Neutrophil (primary cell): ENCODE measurements at regions not wholly inside any gene's neighbourhood (a gene's known extent, or its start where the extent isn't known, plus 50 kb on each side); places are given as distances from the start of the nearest gene placed in this dataset.

Experiments
- H3K27ac ChIP-seq: fragments of 200-600 bp; sonication (generic); 2 replicates; pipeline ENCODE4 v1.5.1; 2016; ENCODE audit warnings: mild to moderate bottlenecking, moderate library complexity
- H3K27me3 ChIP-seq: fragments of 200-600 bp; sonication (generic); 2 replicates; pipeline ENCODE4 v1.6.0; 2016; ENCODE audit warnings: mild to moderate bottlenecking
- H3K36me3 ChIP-seq: fragments of 200-600 bp; sonication (generic); 2 replicates; pipeline ENCODE4 v1.5.1; 2017
- H3K4me1 ChIP-seq, 2 experiments: fragments of 200-600 bp in 1 of 2; sonication (generic) in 1 of 2; 1 replicate in 1 of 2; 2 replicates in 1 of 2; pipeline versions ENCODE4 v1.5.1 to v1.6.1; 2013 to 2016; ENCODE audit warnings: low read depth in 1 of 2, low read length in 1 of 2, mild to moderate bottlenecking in 1 of 2, moderate library complexity in 1 of 2; ENCODE audit not compliant: control insufficient read depth in 1 of 2, insufficient read depth in 1 of 2
- H3K4me3 ChIP-seq, 2 experiments: fragments of 200-600 bp in 1 of 2; sonication (generic) in 1 of 2; 1 replicate in 1 of 2; 2 replicates in 1 of 2; pipeline ENCODE4 v1.5.1; 2013 to 2016; ENCODE audit warnings: low read depth in 1 of 2, low read length in 1 of 2, mild to moderate bottlenecking in 1 of 2, moderate library complexity in 1 of 2
- H3K9me3 ChIP-seq: fragments of 200-600 bp; sonication (generic); 2 replicates; pipeline ENCODE4 v1.5.1; 2016
- CTCF ChIP-seq: fragments of 200-600 bp; sonication (generic); IDR thresholded peaks from 2 replicates; pipeline ENCODE4 v1.5.1; 2016; ENCODE audit warnings: antibody characterized with exemption

- Histone ChIP-seq H3K27me3 (no peaks in the 10 kb centered on the region), H3K27ac (no peak overlapping the region), H3K9me3 (no peaks in the 10 kb centered on the region), H3K4me3 (no peak overlapping the region), H3K4me1 (no peaks in the 10 kb centered on the region), H3K36me3 (no peaks in the 10 kb centered on the region)
- no peak for TF ChIP-seq CTCF
Observed at GRCh38 chr20:22781869-22782268, 197.5 kb upstream of the FOXA2 start.

DNA sequence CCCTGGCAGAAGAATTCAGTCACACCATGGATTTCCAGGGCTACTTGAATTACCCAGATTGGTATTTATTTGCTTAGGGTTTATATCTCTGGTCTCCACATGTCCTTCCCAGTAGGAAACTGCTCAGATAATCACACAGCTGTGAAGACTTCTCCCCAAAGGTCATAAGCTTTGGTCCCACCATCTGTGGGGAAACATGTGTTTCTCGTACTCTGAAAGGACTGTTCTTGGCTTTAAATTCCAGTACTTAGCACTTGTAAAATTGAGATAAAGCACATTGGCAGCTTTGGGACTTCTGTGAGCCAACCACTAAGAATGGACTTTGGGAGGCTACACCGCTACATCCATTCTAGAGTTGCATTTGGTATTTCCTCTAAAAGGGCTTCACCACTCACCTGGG, 205.3 kb upstream of the FOXA2 start:
- no peaks in the 10 kb centered on the region for H3K36me3 ChIP-seq
- no peaks in the 10 kb centered on the region for H3K27me3 ChIP-seq
- no peak overlapping the region for H3K27ac ChIP-seq
- H3K9me3 ChIP-seq, result no peaks in the 10 kb centered on the region
- H3K4me3 ChIP-seq, result no peak overlapping the region
- no peaks in the 10 kb centered on the region for H3K4me1 ChIP-seq
- no peak for TF ChIP-seq CTCF

DNA sequence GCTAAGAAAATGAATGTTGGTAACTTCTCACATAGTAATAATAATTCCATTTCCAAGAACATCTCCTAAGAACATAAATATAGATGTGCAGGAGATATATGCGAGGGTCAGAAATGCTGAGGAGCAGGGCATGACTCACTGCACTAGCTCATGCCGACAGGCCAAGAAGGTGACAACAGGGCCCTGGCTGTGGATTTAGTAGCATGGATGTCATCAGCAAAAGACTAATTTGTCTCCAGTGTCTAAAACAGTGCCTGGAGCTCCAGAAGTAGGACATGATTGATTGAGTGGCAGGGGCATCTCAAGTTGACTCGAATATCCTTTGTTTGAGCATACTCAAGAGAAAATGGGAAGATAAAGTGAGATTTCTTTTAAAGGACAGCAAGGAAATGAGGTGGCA, 207.0 kb upstream of the FOXA2 start:
- H3K9me3 ChIP-seq, result no peaks in the 10 kb centered on the region

GRCh38 chr20:22791877-22792525, 207.6 kb upstream of the FOXA2 start:
- no peak overlapping the region for H3K4me3 ChIP-seq
- no peaks in the 10 kb centered on the region for H3K9me3 ChIP-seq
- no peaks in the 10 kb centered on the region for H3K4me1 ChIP-seq
- no peak overlapping the region for H3K27ac ChIP-seq
- no peaks in the 10 kb centered on the region for H3K36me3 ChIP-seq
- H3K27me3 ChIP-seq, result no peaks in the 10 kb centered on the region
- TF ChIP-seq CTCF, result no peak

More for the DNA sequence above, 207.0 kb upstream of the FOXA2 start:
- TF ChIP-seq CTCF, result no peak
- Histone ChIP-seq H3K27me3 (no peaks in the 10 kb centered on the region), H3K4me1 (no peaks in the 10 kb centered on the region), H3K36me3 (no peaks in the 10 kb centered on the region), H3K4me3 (no peak overlapping the region), H3K27ac (no peak overlapping the region)

GRCh38 chr20:22794200-22794599, 209.8 kb upstream of the FOXA2 start:
- no peak overlapping the region for H3K4me3 ChIP-seq
- H3K27ac ChIP-seq, result no peak overlapping the region
- H3K9me3 ChIP-seq, result no peaks in the 10 kb centered on the region
- H3K36me3 ChIP-seq, result no peaks in the 10 kb centered on the region
- H3K4me1 ChIP-seq, result no peaks in the 10 kb centered on the region
- no peaks in the 10 kb centered on the region for H3K27me3 ChIP-seq
- TF ChIP-seq CTCF, result no peak
